Neuronal stem cell (in vitro differentiated cells): ENCODE measurements at regions not wholly inside any gene's neighbourhood (a gene's known extent, or its start where the extent isn't known, plus 50 kb on each side); places are given as distances from the start of the nearest gene placed in this dataset.

Experiments used
- DNase-seq: peaks from one replicate; pipeline ENCODE4 v3.0.0-alpha.2; 2013; ENCODE audit warnings: low spot score
- H2AFZ ChIP-seq: one replicate; pipeline ENCODE4 v1.6.1; 2013; ENCODE audit warnings: mild to moderate bottlenecking, low read length, inconsistent platforms
- H2AK5ac ChIP-seq: 2 replicates; pipeline ENCODE4 v1.6.1; 2013; ENCODE audit warnings: low read depth, mild to moderate bottlenecking, inconsistent platforms, low read length, moderate library complexity, mixed read lengths
- H2BK120ac ChIP-seq: 2 replicates; pipeline ENCODE4 v1.6.1; 2013; ENCODE audit warnings: low read depth, mild to moderate bottlenecking, inconsistent platforms, low read length, moderate library complexity, mixed read lengths
- H2BK12ac ChIP-seq: one replicate; pipeline ENCODE4 v1.6.1; 2013; ENCODE audit warnings: low read length, inconsistent platforms
- H2BK15ac ChIP-seq: 2 replicates; pipeline ENCODE4 v1.6.1; 2013; ENCODE audit warnings: mild to moderate bottlenecking, low read length, inconsistent platforms, mixed read lengths
- H2BK5ac ChIP-seq: one replicate; pipeline ENCODE4 v1.6.1; 2013; ENCODE audit warnings: inconsistent platforms, mild to moderate bottlenecking, low read length, moderate library complexity
- H3K14ac ChIP-seq: one replicate; pipeline ENCODE4 v1.6.1; 2013; ENCODE audit warnings: low read length, inconsistent platforms
- H3K18ac ChIP-seq: 2 replicates; pipeline ENCODE4 v1.6.1; 2013; ENCODE audit warnings: low read length, inconsistent platforms
- H3K23ac ChIP-seq: 2 replicates; pipeline ENCODE4 v1.6.1; 2013; ENCODE audit warnings: low read depth, mild to moderate bottlenecking, mixed read lengths, low read length, inconsistent platforms; ENCODE audit not compliant: poor library complexity
- H3K27ac ChIP-seq: replicated peaks from 3 replicates; pipeline ENCODE4 v1.5.1; 2013; ENCODE audit warnings: low read length, inconsistent platforms
- H3K27me3 ChIP-seq, 3 experiments: 2 replicates each; pipeline ENCODE4 v1.6.1; 2013; ENCODE audit warnings: low read length in 3 of 3, mild to moderate bottlenecking in 2 of 3, inconsistent platforms in 1 of 3, low read depth in 1 of 3, mixed read lengths in 1 of 3, moderate library complexity in 1 of 3; ENCODE audit not compliant: control insufficient read depth in 3 of 3, insufficient read depth in 3 of 3
- H3K36me3 ChIP-seq, 2 donors: replicated peaks in 1 of 2; 2 replicates each; pipeline ENCODE4 v1.6.1; 2013; ENCODE audit warnings: low read length in 2 of 2; ENCODE audit not compliant: control insufficient read depth in 2 of 2, insufficient read depth in 2 of 2
- H3K4ac ChIP-seq: 2 replicates; pipeline ENCODE4 v1.6.1; 2013; ENCODE audit warnings: inconsistent platforms, mild to moderate bottlenecking, low read length, moderate library complexity
- H3K4me1 ChIP-seq, 2 donors: 1 replicate in 1 of 2; 2 replicates in 1 of 2; pipeline ENCODE4 v1.6.1; 2013; ENCODE audit warnings: low read length in 2 of 2, low read depth in 1 of 2; ENCODE audit not compliant: control insufficient read depth in 2 of 2, insufficient read depth in 1 of 2
- H3K4me2 ChIP-seq: one replicate; pipeline ENCODE4 v1.6.1; 2013; ENCODE audit warnings: mild to moderate bottlenecking, low read length, inconsistent platforms; ENCODE audit not compliant: insufficient read depth, poor library complexity, severe bottlenecking
- H3K4me3 ChIP-seq, 2 donors: 2 replicates each; pipeline ENCODE4 v1.5.1; 2013; ENCODE audit warnings: low read length in 2 of 2, mild to moderate bottlenecking in 2 of 2, inconsistent platforms in 1 of 2, moderate library complexity in 1 of 2
- H3K79me1 ChIP-seq: one replicate; pipeline ENCODE4 v1.6.1; 2013; ENCODE audit warnings: low read depth, mild to moderate bottlenecking, inconsistent platforms, low read length, moderate library complexity
- H3K9ac ChIP-seq: one replicate; pipeline ENCODE4 v1.6.1; 2013; ENCODE audit warnings: mild to moderate bottlenecking, low read depth, low read length, inconsistent platforms; ENCODE audit not compliant: poor library complexity
- H3K9me3 ChIP-seq, 2 donors: replicated peaks in 1 of 2; 2 replicates each; pipeline versions ENCODE3 to v1.6.1; 2013; ENCODE audit warnings: low read length in 2 of 2, mild to moderate bottlenecking in 2 of 2, inconsistent platforms in 1 of 2, low read depth in 1 of 2, mixed read lengths in 1 of 2, moderate library complexity in 1 of 2; ENCODE audit not compliant: control insufficient read depth in 2 of 2, insufficient read depth in 1 of 2
- H4K8ac ChIP-seq: one replicate; pipeline ENCODE4 v1.6.1; 2013; ENCODE audit warnings: low read depth, mild to moderate bottlenecking, inconsistent platforms, low read length, moderate library complexity
- H4K91ac ChIP-seq: one replicate; pipeline ENCODE4 v1.6.1; 2013; ENCODE audit warnings: low read length, low read depth, mild to moderate bottlenecking, inconsistent platforms; ENCODE audit not compliant: poor library complexity
- WGBS, 2 donors: extraction: QIAGEN DNeasy Blood & Tissue Kit; methylation state at CpG; one replicate each; pipeline ENCODE4 v1.1.7; 2013; ENCODE audit warnings: missing lambda C conversion rate in 2 of 2, mixed read lengths in 1 of 2; ENCODE audit not compliant: insufficient read length in 2 of 2, insufficient replicate concordance in 1 of 2; ENCODE audit errors: extremely low coverage in 2 of 2; 5-methylcytosine and 5-hydroxymethylcytosine counted together

- DNase-seq = no peak
- Histone ChIP-seq H3K27ac (no peak overlapping the region), H2BK120ac (no peak overlapping the region), H3K9me3 (peaks cover 4 to 7% of the 10 kb centered on the region in 2 donors), H4K91ac (no peak overlapping the region), H3K79me1 (no peaks in the 10 kb centered on the region), H3K4ac (no peak overlapping the region), H4K8ac (no peak overlapping the region), H3K36me3 (no peaks in the 10 kb centered on the region), H3K27me3 (no peaks in the 10 kb centered on the region), H3K4me2 (no peak overlapping the region), H3K18ac (no peak overlapping the region), H2BK5ac (no peak overlapping the region), H3K4me1 (peaks cover 4 to 25% of the 10 kb centered on the region in 2 donors), H2AK5ac (no peak overlapping the region), H2BK12ac (no peak overlapping the region), H3K14ac (no peak overlapping the region), H3K9ac (no peak overlapping the region), H2AFZ (peak overlapping the region; percentile 2), H3K23ac (no peak overlapping the region), H3K4me3 (no peak overlapping the region), H2BK15ac (no peak overlapping the region)
- no CpG with 5 or more reads among the region's 6 CpGs for WGBS, 2 donors
Observed at GRCh38 chr7:42478717-42479116, 241.7 kb upstream of the GLI3 start.

GRCh38 chr7:42476255-42476654 is 239.2 kb upstream of the GLI3 start:
- no CpG with 5 or more reads among the region's 2 CpGs for WGBS, 2 donors
- Histone ChIP-seq H2AFZ (no peak overlapping the region), H3K18ac (no peak overlapping the region), H3K23ac (no peak overlapping the region), H2AK5ac (no peak overlapping the region), H2BK15ac (no peak overlapping the region), H3K9me3 (peaks cover 4 to 7% of the 10 kb centered on the region in 2 donors), H4K8ac (no peak overlapping the region), H2BK5ac (no peak overlapping the region), H3K4me2 (no peak overlapping the region), H3K9ac (no peak overlapping the region), H3K4ac (no peak overlapping the region), H3K27ac (no peak overlapping the region), H3K27me3 (no peaks in the 10 kb centered on the region), H2BK120ac (no peak overlapping the region), H3K4me1 (peaks cover 0 to 8% of the 10 kb centered on the region in 2 donors), H3K79me1 (no peaks in the 10 kb centered on the region), H3K36me3 (no peaks in the 10 kb centered on the region), H2BK12ac (no peak overlapping the region), H3K14ac (no peak overlapping the region), H3K4me3 (no peak overlapping the region), H4K91ac (no peak overlapping the region)
- no peak for DNase-seq

GRCh38 chr7:42475082-42475481 is 238.1 kb upstream of the GLI3 start:
- no peaks in the 10 kb centered on the region for H3K36me3 ChIP-seq
- no peak overlapping the region for H2AK5ac ChIP-seq
- no peak overlapping the region for H3K4me2 ChIP-seq
- H3K27ac ChIP-seq = no peak overlapping the region
- H3K23ac ChIP-seq = no peak overlapping the region
- no peak overlapping the region for H2BK12ac ChIP-seq
- H3K4ac ChIP-seq = no peak overlapping the region
- H3K9me3 ChIP-seq = peaks cover 4 to 7% of the 10 kb centered on the region in 2 donors
- no peak overlapping the region for H3K14ac ChIP-seq
- no peak overlapping the region for H4K91ac ChIP-seq
- no peak for DNase-seq
- no peak overlapping the region for H3K18ac ChIP-seq
- H2BK120ac ChIP-seq = no peak overlapping the region
- H3K4me3 ChIP-seq = no peak overlapping the region
- no peak overlapping the region for H2BK15ac ChIP-seq
- no peaks in the 10 kb centered on the region for H3K27me3 ChIP-seq
- no peak overlapping the region for H3K9ac ChIP-seq
- H4K8ac ChIP-seq = no peak overlapping the region
- H3K79me1 ChIP-seq = no peaks in the 10 kb centered on the region
- no CpG with 5 or more reads among the region's 5 CpGs for WGBS, 2 donors
- H3K4me1 ChIP-seq = peaks cover 0 to 2% of the 10 kb centered on the region in 2 donors
- H2AFZ ChIP-seq = no peak overlapping the region
- H2BK5ac ChIP-seq = no peak overlapping the region

- H2AFZ ChIP-seq = no peak overlapping the region
- H4K8ac ChIP-seq = no peak overlapping the region
- no peak overlapping the region for H2BK120ac ChIP-seq
- H4K91ac ChIP-seq = no peak overlapping the region
- no peak overlapping the region for H3K4me2 ChIP-seq
- H2BK12ac ChIP-seq = no peak overlapping the region
- WGBS, 2 donors = no CpG with 5 or more reads among the region's 5 CpGs
- no peaks in the 10 kb centered on the region for H3K27me3 ChIP-seq
- H3K18ac ChIP-seq = no peak overlapping the region
- H3K36me3 ChIP-seq = no peaks in the 10 kb centered on the region
- no peak overlapping the region for H3K9ac ChIP-seq
- no peak overlapping the region for H3K23ac ChIP-seq
- no peak overlapping the region for H3K4ac ChIP-seq
- H3K27ac ChIP-seq = no peak overlapping the region
- peaks cover 4% of the 10 kb centered on the region in 2 donors for H3K9me3 ChIP-seq
- H3K4me3 ChIP-seq = no peak overlapping the region
- H3K79me1 ChIP-seq = no peaks in the 10 kb centered on the region
- no peak for DNase-seq
- no peak overlapping the region for H2AK5ac ChIP-seq
- no peak overlapping the region for H2BK5ac ChIP-seq
- no peak overlapping the region for H2BK15ac ChIP-seq
- H3K14ac ChIP-seq = no peak overlapping the region
- no peaks in the 10 kb centered on the region for H3K4me1 ChIP-seq
Observed at GRCh38 chr7:42473099-42473498, 236.1 kb upstream of the GLI3 start.
